NCI-H446 (cell line): ENCODE measurements at regions not wholly inside any gene's neighbourhood (a gene's known extent, or its start where the extent isn't known, plus 50 kb on each side); places are given as distances from the start of the nearest gene placed in this dataset.
A peak's percentile ranks its signal among the peaks of the same experiment; 100 is the strongest.
"Not testable (repeated sequence)": the region's sequence is repeated elsewhere in the genome, so short reads cannot be mapped to it uniquely, and the experiment has no call there.

Experiments
- DNase-seq, 2 experiments: peaks; one replicate each; lab custom pipeline; 2025; lab: John Stamatoyannopoulos, UW

- DNase-seq: peak; percentile 41 to 78
Measured at GRCh38 chr9:100714372-100715099, 136.7 kb downstream of the CAVIN4 start.

GRCh38 chr9:100715100-100715380, 137.2 kb downstream of the CAVIN4 start:
- no peak for DNase-seq

- DNase-seq: no peak
Measured at GRCh38 chr9:100718717-100719116, 140.8 kb downstream of the CAVIN4 start.

GRCh38 chr9:100720922-100721321, 143.0 kb downstream of the CAVIN4 start:
- no peak for DNase-seq

GRCh38 chr9:100724886-100725285, 147.0 kb downstream of the CAVIN4 start:
- DNase-seq: no peak

GRCh38 chr9:100725371-100725770, 147.5 kb downstream of the CAVIN4 start:
- DNase-seq: no peak

- DNase-seq: peak in 1 of 2 experiments; percentile 38
Measured at GRCh38 chr9:100729336-100729895, 151.5 kb downstream of the CAVIN4 start.

- no peak for DNase-seq
Measured at GRCh38 chr9:100730086-100730485, 152.2 kb downstream of the CAVIN4 start.

- DNase-seq: no peak
Measured at GRCh38 chr9:100731038-100731556, 153.2 kb downstream of the CAVIN4 start.

GRCh38 chr9:100731557-100731956, 153.7 kb downstream of the CAVIN4 start:
- DNase-seq: no peak

- no peak for DNase-seq
Measured at GRCh38 chr9:100739208-100739607, 161.3 kb downstream of the CAVIN4 start.

GRCh38 chr9:100739666-100740065, 161.8 kb downstream of the CAVIN4 start:
- DNase-seq: no peak

- not testable (repeated sequence) for DNase-seq
Measured at GRCh38 chr9:100748930-100749329, 171.1 kb downstream of the CAVIN4 start.

GRCh38 chr9:100756217-100756616, 178.3 kb downstream of the CAVIN4 start:
- DNase-seq: no peak

GRCh38 chr9:100759215-100759614, 181.3 kb downstream of the CAVIN4 start:
- no peak for DNase-seq

GRCh38 chr9:100761276-100761802, 183.5 kb downstream of the CAVIN4 start:
- no peak for DNase-seq

GRCh38 chr9:100774326-100774725, 196.4 kb downstream of the CAVIN4 start:
- DNase-seq: no peak

GRCh38 chr9:100774962-100775361, 197.1 kb downstream of the CAVIN4 start:
- no peak for DNase-seq

- no peak for DNase-seq
Measured at GRCh38 chr9:100775912-100776311, 198.0 kb downstream of the CAVIN4 start.

GRCh38 chr9:100784755-100785154, 206.9 kb downstream of the CAVIN4 start:
- no peak for DNase-seq

GRCh38 chr9:100785946-100786345, 208.1 kb downstream of the CAVIN4 start:
- DNase-seq: no peak

GRCh38 chr9:100794738-100795269, 216.9 kb downstream of the CAVIN4 start:
- no peak for DNase-seq

GRCh38 chr9:100803956-100804355, 224.6 kb upstream of the PLPPR1 start:
- DNase-seq: no peak
